ENCODE measurements at regions not wholly inside any gene's neighbourhood (a gene's known extent, or its start where the extent isn't known, plus 50 kb on each side); places are given as distances from the start of the nearest gene placed in this dataset.
A peak's percentile ranks its signal among the peaks of the same experiment; 100 is the strongest.

DNA sequence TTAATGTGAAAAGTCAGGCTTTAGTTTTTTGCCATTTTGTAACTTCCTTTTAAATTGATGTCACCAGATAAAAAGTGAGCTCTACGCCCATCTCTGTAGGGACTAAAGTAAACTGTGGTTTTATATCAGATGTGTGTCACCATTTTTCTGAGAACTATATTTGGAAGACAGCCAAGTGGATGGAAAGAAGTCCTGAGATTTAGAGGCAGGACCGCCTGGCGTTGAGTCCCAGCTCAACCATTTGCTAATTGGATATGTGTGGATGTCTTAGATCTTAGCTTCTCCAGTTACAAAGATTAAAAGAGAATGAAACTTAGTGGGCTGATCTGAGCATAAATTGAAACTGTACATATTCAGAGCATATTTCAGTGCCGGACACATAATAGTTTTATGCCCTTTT is 691.6 kb upstream of the CELF2 start:
- no peaks in the 10 kb centered on the region for H3K27me3 Mint-ChIP-seq (ENCODE audit: insufficient read depth, low read depth)
- H4K20me1 ChIP-seq (ENCODE audit: low read depth), result no peaks in the 10 kb centered on the region
- no peak for DNase-seq (ENCODE audit: low spot score)
- no peak overlapping the region for H3K9ac ChIP-seq
- H3K9me3 Mint-ChIP-seq, result no peaks in the 10 kb centered on the region
- H3K4me1 Mint-ChIP-seq, result no peaks in the 10 kb centered on the region
- peaks cover 5% of the 10 kb centered on the region for H3K4me1 ChIP-seq
- H3K9me3 ChIP-seq (ENCODE audit: low read depth), result no peaks in the 10 kb centered on the region
- no peak overlapping the region for H3K27ac Mint-ChIP-seq
- H3K36me3 ChIP-seq, result no peaks in the 10 kb centered on the region
- H3K4me3 ChIP-seq, result no peak overlapping the region
- no peak overlapping the region for H3K27ac ChIP-seq
- H3K4me3 Mint-ChIP-seq, result no peak overlapping the region
- no peak for TF ChIP-seq EZH2phosphoT487 (IDR thresholded peaks at IDR 0.05)
- TF ChIP-seq EZH2 (IDR thresholded peaks at IDR 0.05), result no peak
- TF ChIP-seq, protein P1, sequence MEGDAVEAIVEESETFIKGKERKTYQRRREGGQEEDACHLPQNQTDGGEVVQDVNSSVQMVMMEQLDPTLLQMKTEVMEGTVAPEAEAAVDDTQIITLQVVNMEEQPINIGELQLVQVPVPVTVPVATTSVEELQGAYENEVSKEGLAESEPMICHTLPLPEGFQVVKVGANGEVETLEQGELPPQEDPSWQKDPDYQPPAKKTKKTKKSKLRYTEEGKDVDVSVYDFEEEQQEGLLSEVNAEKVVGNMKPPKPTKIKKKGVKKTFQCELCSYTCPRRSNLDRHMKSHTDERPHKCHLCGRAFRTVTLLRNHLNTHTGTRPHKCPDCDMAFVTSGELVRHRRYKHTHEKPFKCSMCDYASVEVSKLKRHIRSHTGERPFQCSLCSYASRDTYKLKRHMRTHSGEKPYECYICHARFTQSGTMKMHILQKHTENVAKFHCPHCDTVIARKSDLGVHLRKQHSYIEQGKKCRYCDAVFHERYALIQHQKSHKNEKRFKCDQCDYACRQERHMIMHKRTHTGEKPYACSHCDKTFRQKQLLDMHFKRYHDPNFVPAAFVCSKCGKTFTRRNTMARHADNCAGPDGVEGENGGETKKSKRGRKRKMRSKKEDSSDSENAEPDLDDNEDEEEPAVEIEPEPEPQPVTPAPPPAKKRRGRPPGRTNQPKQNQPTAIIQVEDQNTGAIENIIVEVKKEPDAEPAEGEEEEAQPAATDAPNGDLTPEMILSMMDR (IDR thresholded peaks at IDR 0.05), result no peak
- H3K36me3 Mint-ChIP-seq, result no peaks in the 10 kb centered on the region
- no peak overlapping the region for H2AFZ ChIP-seq (replicated peaks)
- no peaks in the 10 kb centered on the region for H3K79me2 ChIP-seq (ENCODE audit: low read depth)
- no peak overlapping the region for H3K4me2 ChIP-seq
- no peaks in the 10 kb centered on the region for H3F3A ChIP-seq (ENCODE audit: low read depth)
- no peaks in the 10 kb centered on the region for H3K27me3 ChIP-seq

DNA sequence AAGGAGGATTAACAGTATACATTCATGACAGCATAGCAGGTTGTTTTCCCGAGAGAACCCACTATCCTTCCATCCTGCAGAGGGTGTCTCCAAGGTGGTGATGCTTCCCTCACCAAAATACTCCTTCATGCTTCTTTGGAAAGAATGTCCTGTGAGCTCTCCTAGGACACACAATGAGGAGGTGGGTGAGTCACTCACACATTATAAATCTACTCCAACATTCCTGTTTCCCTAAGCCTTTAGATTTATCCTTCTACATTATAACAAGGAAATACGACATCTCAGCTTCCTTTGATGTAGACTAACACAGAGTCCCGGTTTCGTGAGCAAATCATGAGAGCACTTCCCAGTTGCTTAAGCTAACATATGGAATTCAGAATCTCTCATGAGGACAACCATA is 689.7 kb upstream of the CELF2 start:
- Histone ChIP-seq H3K4me2 (no peak overlapping the region), H3K79me2 (ENCODE audit: low read depth) (no peaks in the 10 kb centered on the region), H3K27ac (no peak overlapping the region), H3K9me3 (ENCODE audit: low read depth) (no peaks in the 10 kb centered on the region), H3K9ac (no peak overlapping the region), H3K36me3 (no peaks in the 10 kb centered on the region), H3K27me3 (no peaks in the 10 kb centered on the region), H3K4me3 (no peak overlapping the region), H4K20me1 (ENCODE audit: low read depth) (no peaks in the 10 kb centered on the region), H3K4me1 (peaks cover 18% of the 10 kb centered on the region), H3F3A (ENCODE audit: low read depth) (no peaks in the 10 kb centered on the region), H2AFZ (replicated peaks) (no peak overlapping the region)
- no peak overlapping the region for H3K27ac Mint-ChIP-seq
- H3K4me1 Mint-ChIP-seq, result no peaks in the 10 kb centered on the region
- no peak for DNase-seq (ENCODE audit: low spot score)
- TF ChIP-seq EZH2 (IDR thresholded peaks at IDR 0.05) (no peak), EZH2phosphoT487 (IDR thresholded peaks at IDR 0.05) (no peak)
- TF ChIP-seq, protein P1 (IDR thresholded peaks at IDR 0.05), result no peak
- no peaks in the 10 kb centered on the region for H3K27me3 Mint-ChIP-seq (ENCODE audit: insufficient read depth, low read depth)
- no peaks in the 10 kb centered on the region for H3K36me3 Mint-ChIP-seq
- H3K4me3 Mint-ChIP-seq, result no peak overlapping the region
- H3K9me3 Mint-ChIP-seq, result no peaks in the 10 kb centered on the region

DNA sequence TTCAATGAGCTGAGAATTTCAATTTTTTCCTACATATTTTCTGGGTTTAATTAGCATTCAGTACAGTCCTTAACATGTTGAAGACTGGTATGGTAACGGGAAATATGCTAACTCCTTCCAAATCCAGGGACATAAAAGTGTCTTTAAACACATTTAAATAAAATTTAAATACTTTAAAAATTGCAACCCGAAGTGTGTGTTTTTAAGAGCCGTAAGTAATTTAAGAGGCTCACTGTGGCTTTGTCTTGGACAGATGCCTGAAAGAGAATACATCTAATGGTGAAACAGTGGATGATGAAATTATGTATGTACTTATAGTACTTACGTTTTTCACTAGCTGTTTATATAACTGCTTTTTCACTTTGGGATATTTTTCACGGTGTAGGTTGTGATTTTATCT is 687.3 kb upstream of the CELF2 start:
- Mint-ChIP-seq H3K27me3 (ENCODE audit: insufficient read depth, low read depth) (no peaks in the 10 kb centered on the region), H3K4me3 (no peak overlapping the region), H3K4me1 (no peaks in the 10 kb centered on the region), H3K36me3 (no peaks in the 10 kb centered on the region), H3K27ac (no peak overlapping the region), H3K9me3 (no peaks in the 10 kb centered on the region)
- H3K4me3 ChIP-seq, result no peak overlapping the region
- no peak overlapping the region for H3K27ac ChIP-seq
- no peak overlapping the region for H3K4me2 ChIP-seq
- no peak overlapping the region for H2AFZ ChIP-seq (replicated peaks)
- TF ChIP-seq EZH2 (IDR thresholded peaks at IDR 0.05) (no peak), EZH2phosphoT487 (IDR thresholded peaks at IDR 0.05) (no peak)
- TF ChIP-seq, protein P1 (IDR thresholded peaks at IDR 0.05), result no peak
- H3K4me1 ChIP-seq, result peaks cover 22% of the 10 kb centered on the region
- no peaks in the 10 kb centered on the region for H3K9me3 ChIP-seq (ENCODE audit: low read depth)
- no peaks in the 10 kb centered on the region for H3K27me3 ChIP-seq
- no peak overlapping the region for H3K9ac ChIP-seq
- DNase-seq (ENCODE audit: low spot score), result no peak
- H3K36me3 ChIP-seq, result no peaks in the 10 kb centered on the region
- H4K20me1 ChIP-seq (ENCODE audit: low read depth), result no peaks in the 10 kb centered on the region
- H3K79me2 ChIP-seq (ENCODE audit: low read depth), result no peaks in the 10 kb centered on the region
- no peaks in the 10 kb centered on the region for H3F3A ChIP-seq (ENCODE audit: low read depth)

DNA sequence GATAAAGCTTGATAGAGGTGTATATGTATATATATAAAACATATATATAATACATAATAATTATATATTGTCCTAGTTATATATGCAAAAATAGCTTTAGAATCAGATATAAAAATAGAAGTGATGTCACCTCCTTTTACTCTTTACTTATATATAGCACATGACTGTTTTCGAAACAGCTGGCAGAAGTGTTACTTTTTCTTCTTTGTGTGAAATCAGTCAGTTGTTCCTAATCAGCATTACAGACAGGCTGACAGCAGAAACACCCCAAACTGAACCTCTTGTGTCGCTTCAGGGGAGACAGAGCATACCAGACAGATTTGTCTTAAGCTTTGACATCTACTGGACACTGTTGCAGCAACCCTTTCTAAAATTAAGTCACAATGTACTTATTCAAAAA is 684.9 kb upstream of the CELF2 start:
- no peaks in the 10 kb centered on the region for H3K9me3 ChIP-seq (ENCODE audit: low read depth)
- H3K27ac Mint-ChIP-seq, result no peak overlapping the region
- H3F3A ChIP-seq (ENCODE audit: low read depth), result no peaks in the 10 kb centered on the region
- peak; percentile 18 for DNase-seq (ENCODE audit: low spot score)
- no peak overlapping the region for H2AFZ ChIP-seq (replicated peaks)
- no peaks in the 10 kb centered on the region for H3K36me3 Mint-ChIP-seq
- H3K27ac ChIP-seq, result no peak overlapping the region
- no peaks in the 10 kb centered on the region for H3K27me3 ChIP-seq
- H3K9ac ChIP-seq, result no peak overlapping the region
- no peaks in the 10 kb centered on the region for H3K79me2 ChIP-seq (ENCODE audit: low read depth)
- no peak overlapping the region for H3K4me2 ChIP-seq
- H3K27me3 Mint-ChIP-seq (ENCODE audit: insufficient read depth, low read depth), result no peaks in the 10 kb centered on the region
- H3K4me1 ChIP-seq, result peaks cover 17% of the 10 kb centered on the region
- no peak overlapping the region for H3K4me3 Mint-ChIP-seq
- no peaks in the 10 kb centered on the region for H3K9me3 Mint-ChIP-seq
- TF ChIP-seq EZH2 (IDR thresholded peaks at IDR 0.05), result no peak
- TF ChIP-seq, protein P1 (IDR thresholded peaks at IDR 0.05), result no peak
- TF ChIP-seq EZH2phosphoT487 (IDR thresholded peaks at IDR 0.05), result no peak
- H3K36me3 ChIP-seq, result no peaks in the 10 kb centered on the region
- H4K20me1 ChIP-seq (ENCODE audit: low read depth), result no peaks in the 10 kb centered on the region
- no peaks in the 10 kb centered on the region for H3K4me1 Mint-ChIP-seq
- H3K4me3 ChIP-seq, result no peak overlapping the region

Data from neural progenitor cell (in vitro differentiated cells).